Erythroblast (primary cell): ENCODE measurements at regions not wholly inside any gene's neighbourhood (a gene's known extent, or its start where the extent isn't known, plus 50 kb on each side); places are given as distances from the start of the nearest gene placed in this dataset.

ENCODE experiments used
- GATA1 ChIP-seq: IDR thresholded peaks from 2 replicates; pipeline ENCODE4 v1.6.1; 2011; ENCODE audit warnings: low read depth, mild to moderate bottlenecking, control low read depth, low read length, moderate library complexity
- POLR2A ChIP-seq: IDR thresholded peaks from 2 replicates; pipeline ENCODE4 v1.6.1; 2011; ENCODE audit warnings: mild to moderate bottlenecking, low read length

DNA sequence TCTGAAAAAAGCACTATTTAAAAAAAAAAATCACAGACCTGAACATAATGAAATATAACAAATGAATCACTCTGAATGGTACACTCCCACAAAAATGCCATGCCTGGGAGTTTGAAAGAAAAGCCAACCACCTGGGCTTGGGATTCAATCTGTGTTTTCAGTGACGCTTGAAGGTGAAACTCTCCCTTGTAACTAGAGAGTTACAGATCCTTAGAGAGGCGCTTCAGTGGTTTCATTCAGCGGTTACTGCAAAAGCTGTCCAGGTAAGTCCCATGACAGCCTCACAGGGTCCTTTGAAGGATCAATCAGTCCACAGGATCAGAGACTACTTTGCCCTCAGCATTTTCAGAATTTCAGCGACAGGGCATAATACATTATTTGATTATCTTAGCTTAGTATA is 627.3 kb downstream of the IRS1 start:
- TF ChIP-seq POLR2A (no peak), GATA1 (no peak)
